ENCODE measurements at regions not wholly inside any gene's neighbourhood (a gene's known extent, or its start where the extent isn't known, plus 50 kb on each side); places are given as distances from the start of the nearest gene placed in this dataset.

DNA sequence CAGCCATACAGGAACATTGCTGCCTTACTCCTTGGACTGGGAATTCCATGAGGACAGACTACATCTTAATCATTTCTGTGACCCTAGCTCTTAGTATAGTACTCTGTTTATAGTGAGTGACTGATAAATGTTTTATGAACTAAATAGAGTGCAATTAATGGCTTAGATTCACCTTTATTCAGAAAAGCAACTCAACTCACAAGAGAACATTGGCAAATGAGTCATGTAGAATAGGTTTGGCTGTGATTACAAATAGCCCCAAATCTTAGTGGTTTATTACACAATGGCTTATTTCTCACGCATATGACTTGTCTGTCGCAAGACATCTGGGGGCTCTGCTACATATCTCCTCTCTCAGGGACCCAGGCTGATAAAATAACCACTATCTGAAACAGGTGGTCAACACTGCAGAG is 121.6 kb upstream of the KL start (continued):
- TF ChIP-seq, protein P1, sequence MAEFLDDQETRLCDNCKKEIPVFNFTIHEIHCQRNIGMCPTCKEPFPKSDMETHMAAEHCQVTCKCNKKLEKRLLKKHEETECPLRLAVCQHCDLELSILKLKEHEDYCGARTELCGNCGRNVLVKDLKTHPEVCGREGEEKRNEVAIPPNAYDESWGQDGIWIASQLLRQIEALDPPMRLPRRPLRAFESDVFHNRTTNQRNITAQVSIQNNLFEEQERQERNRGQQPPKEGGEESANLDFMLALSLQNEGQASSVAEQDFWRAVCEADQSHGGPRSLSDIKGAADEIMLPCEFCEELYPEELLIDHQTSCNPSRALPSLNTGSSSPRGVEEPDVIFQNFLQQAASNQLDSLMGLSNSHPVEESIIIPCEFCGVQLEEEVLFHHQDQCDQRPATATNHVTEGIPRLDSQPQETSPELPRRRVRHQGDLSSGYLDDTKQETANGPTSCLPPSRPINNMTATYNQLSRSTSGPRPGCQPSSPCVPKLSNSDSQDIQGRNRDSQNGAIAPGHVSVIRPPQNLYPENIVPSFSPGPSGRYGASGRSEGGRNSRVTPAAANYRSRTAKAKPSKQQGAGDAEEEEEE (CRISPR knock-in tag; IDR thresholded peaks at IDR 0.05; ENCODE audit: borderline replicate concordance), result no peak
- TF ChIP-seq, protein P2, sequence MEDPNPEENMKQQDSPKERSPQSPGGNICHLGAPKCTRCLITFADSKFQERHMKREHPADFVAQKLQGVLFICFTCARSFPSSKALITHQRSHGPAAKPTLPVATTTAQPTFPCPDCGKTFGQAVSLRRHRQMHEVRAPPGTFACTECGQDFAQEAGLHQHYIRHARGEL (CRISPR knock-in tag; IDR thresholded peaks at IDR 0.05), result no peak
- TF ChIP-seq, protein P3, sequence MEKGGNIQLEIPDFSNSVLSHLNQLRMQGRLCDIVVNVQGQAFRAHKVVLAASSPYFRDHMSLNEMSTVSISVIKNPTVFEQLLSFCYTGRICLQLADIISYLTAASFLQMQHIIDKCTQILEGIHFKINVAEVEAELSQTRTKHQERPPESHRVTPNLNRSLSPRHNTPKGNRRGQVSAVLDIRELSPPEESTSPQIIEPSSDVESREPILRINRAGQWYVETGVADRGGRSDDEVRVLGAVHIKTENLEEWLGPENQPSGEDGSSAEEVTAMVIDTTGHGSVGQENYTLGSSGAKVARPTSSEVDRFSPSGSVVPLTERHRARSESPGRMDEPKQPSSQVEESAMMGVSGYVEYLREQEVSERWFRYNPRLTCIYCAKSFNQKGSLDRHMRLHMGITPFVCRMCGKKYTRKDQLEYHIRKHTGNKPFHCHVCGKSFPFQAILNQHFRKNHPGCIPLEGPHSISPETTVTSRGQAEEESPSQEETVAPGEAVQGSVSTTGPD (CRISPR knock-in tag; IDR thresholded peaks at IDR 0.05), result no peak

DNA sequence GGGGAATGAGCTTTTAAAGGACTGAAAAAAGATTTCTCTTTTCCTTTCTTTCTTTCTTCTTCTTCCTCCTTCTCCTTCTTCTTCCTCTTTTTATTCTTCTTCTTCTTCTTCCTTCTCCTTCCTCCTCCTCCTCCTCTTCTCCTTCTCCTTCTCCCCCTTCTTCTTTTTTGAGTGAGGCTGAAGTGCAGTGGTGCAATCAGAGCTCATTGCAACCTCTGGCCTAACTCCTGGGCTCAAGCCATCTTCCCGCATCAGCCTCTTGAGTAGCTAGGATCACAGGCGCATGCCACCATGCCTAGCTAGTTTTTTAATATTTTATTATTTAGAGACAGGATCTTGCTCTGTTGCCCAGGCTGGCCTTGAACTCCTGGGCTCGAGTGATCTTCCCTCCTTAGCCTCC is 120.9 kb upstream of the KL start:
- no peak for FAIRE-seq
- POLR2A ChIA-PET, result no interaction called here
- Histone ChIP-seq H3K4me3 (replicated peaks in 1 of 3; ENCODE audit: insufficient read depth in 1 of 3, low read depth in 2 of 3, low read length in 3 of 3) (no peak overlapping the region), H3K79me2 (ENCODE audit: insufficient read depth, low read length) (no peaks in the 10 kb centered on the region), H3K4me2 (ENCODE audit: low read depth, low read length) (no peak overlapping the region), H3K9ac (ENCODE audit: insufficient read depth, low read depth, low read length) (no peak overlapping the region), H4K20me1 (ENCODE audit: insufficient read depth, low read length) (no peaks in the 10 kb centered on the region), H3K9me3 (ENCODE audit: low read length) (no peaks in the 10 kb centered on the region), H3K27ac (ENCODE audit: extremely low read length, insufficient read depth, low read length) (no peak overlapping the region), H3K4me1 (ENCODE audit: insufficient read depth, low read length) (no peaks in the 10 kb centered on the region), H3K36me3 (replicated peaks in 1 of 2; ENCODE audit: control insufficient read depth in 1 of 2, insufficient read depth in 2 of 2, low read length in 2 of 2) (no peaks in the 10 kb centered on the region), H3K27me3 (ENCODE audit: control insufficient read depth in 1 of 2, insufficient read depth in 2 of 2, low read length in 2 of 2) (peaks cover 1 to 24% of the 10 kb centered on the region in 2 experiments; a peak in 3 of 5 replicates), H2AFZ (ENCODE audit: low read length) (no peak overlapping the region)
- in situ Hi-C loops (cut with HindIII; ENCODE audit: extremely low pct_ligation_motif_present, low pct_unique_long_range_greater_than_20kb), result no loop called here
- no peak for DNase-seq (ENCODE audit: low spot score)
- CTCF ChIA-PET (ENCODE audit: low intra/inter-chr PET ratio, low total read pairs), result no interaction called here
- no TSS peak for BruUV-seq (replicated peaks)
- 61% methylated on average over 3 of the region's 3 CpGs for WGBS (ENCODE audit: low lambda C conversion rate)
- ATAC-seq, result no peak
- intact Hi-C loops (cut with micrococcal nuclease; ENCODE audit: unreplicated experiment), result no loop called here
- TF ChIP-seq PAWR (CRISPR knock-in tag; IDR thresholded peaks at IDR 0.05; ENCODE audit: borderline replicate concordance) (no peak), RCOR2 (CRISPR knock-in tag; IDR thresholded peaks at IDR 0.05) (no peak), ZNF253 (CRISPR knock-in tag; IDR thresholded peaks at IDR 0.05; ENCODE audit: borderline replicate concordance) (no peak), NFE2L2 (IDR thresholded peaks at IDR 0.05; ENCODE audit: low read length) (no peak), ZMYM2 (CRISPR knock-in tag; IDR thresholded peaks at IDR 0.05) (no peak), KLF12 (CRISPR knock-in tag; IDR thresholded peaks at IDR 0.05; ENCODE audit: borderline replicate concordance) (no peak), PHF21A (CRISPR knock-in tag; IDR thresholded peaks at IDR 0.05) (no peak), ZNF557 (CRISPR knock-in tag; IDR thresholded peaks at IDR 0.05) (no peak), EEA1 (CRISPR knock-in tag; IDR thresholded peaks at IDR 0.05; ENCODE audit: borderline replicate concordance) (no peak), SRY (CRISPR knock-in tag; IDR thresholded peaks at IDR 0.05) (no peak), JUNB (CRISPR knock-in tag; IDR thresholded peaks at IDR 0.05; ENCODE audit: borderline replicate concordance) (no peak)
- TF ChIP-seq, protein P4, sequence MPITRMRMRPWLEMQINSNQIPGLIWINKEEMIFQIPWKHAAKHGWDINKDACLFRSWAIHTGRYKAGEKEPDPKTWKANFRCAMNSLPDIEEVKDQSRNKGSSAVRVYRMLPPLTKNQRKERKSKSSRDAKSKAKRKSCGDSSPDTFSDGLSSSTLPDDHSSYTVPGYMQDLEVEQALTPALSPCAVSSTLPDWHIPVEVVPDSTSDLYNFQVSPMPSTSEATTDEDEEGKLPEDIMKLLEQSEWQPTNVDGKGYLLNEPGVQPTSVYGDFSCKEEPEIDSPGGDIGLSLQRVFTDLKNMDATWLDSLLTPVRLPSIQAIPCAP (CRISPR knock-in tag; IDR thresholded peaks at IDR 0.05; ENCODE audit: low read depth), result no peak
- TF ChIP-seq, protein P5, sequence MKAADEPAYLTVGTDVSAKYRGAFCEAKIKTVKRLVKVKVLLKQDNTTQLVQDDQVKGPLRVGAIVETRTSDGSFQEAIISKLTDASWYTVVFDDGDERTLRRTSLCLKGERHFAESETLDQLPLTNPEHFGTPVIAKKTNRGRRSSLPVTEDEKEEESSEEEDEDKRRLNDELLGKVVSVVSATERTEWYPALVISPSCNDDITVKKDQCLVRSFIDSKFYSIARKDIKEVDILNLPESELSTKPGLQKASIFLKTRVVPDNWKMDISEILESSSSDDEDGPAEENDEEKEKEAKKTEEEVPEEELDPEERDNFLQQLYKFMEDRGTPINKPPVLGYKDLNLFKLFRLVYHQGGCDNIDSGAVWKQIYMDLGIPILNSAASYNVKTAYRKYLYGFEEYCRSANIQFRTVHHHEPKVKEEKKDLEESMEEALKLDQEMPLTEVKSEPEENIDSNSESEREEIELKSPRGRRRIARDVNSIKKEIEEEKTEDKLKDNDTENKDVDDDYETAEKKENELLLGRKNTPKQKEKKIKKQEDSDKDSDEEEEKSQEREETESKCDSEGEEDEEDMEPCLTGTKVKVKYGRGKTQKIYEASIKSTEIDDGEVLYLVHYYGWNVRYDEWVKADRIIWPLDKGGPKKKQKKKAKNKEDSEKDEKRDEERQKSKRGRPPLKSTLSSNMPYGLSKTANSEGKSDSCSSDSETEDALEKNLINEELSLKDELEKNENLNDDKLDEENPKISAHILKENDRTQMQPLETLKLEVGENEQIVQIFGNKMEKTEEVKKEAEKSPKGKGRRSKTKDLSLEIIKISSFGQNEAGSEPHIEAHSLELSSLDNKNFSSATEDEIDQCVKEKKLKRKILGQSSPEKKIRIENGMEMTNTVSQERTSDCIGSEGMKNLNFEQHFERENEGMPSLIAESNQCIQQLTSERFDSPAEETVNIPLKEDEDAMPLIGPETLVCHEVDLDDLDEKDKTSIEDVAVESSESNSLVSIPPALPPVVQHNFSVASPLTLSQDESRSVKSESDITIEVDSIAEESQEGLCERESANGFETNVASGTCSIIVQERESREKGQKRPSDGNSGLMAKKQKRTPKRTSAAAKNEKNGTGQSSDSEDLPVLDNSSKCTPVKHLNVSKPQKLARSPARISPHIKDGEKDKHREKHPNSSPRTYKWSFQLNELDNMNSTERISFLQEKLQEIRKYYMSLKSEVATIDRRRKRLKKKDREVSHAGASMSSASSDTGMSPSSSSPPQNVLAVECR (CRISPR knock-in tag; IDR thresholded peaks at IDR 0.05; ENCODE audit: borderline replicate concordance), result no peak

All from HepG2 (cell line).